WTC11 (cell line): ENCODE measurements at regions not wholly inside any gene's neighbourhood (a gene's known extent, or its start where the extent isn't known, plus 50 kb on each side); places are given as distances from the start of the nearest gene placed in this dataset.
A peak's percentile ranks its signal among the peaks of the same experiment; 100 is the strongest.

Experiments used
- ATAC-seq: fragments of 200-7000 bp; cut with Tn5 transposase; 2 replicates; pipeline ENCODE4 v1.10.0; 2021; ENCODE audit warnings: mild to moderate bottlenecking, moderate library complexity
- CTCF ChIA-PET: fragments of 300-600 bp; sonication (Branson Sonifier 250); formaldehyde crosslinking; loops from one replicate; lab custom pipeline; 2021; ENCODE audit warnings: antibody characterized with exemption; lab: Charles Lee
- POLR2A ChIA-PET: fragments of 350-600 bp; sonication (Branson Sonifier 250); formaldehyde crosslinking; loops from one replicate; lab custom pipeline; 2021; ENCODE audit warnings: antibody characterized with exemption; lab: Charles Lee
- DNase-seq: peaks from one replicate; pipeline ENCODE4 v3.0.0; 2021; ENCODE audit warnings: low spot score
- H3K27ac Mint-ChIP-seq: 2 replicates; pipeline ENCODE4 v1.8.0; 2021; ENCODE audit warnings: mixed read lengths
- H3K27me3 Mint-ChIP-seq: 2 replicates; pipeline ENCODE4 v1.8.0; 2021; ENCODE audit warnings: low read depth, mild to moderate bottlenecking, moderate library complexity, mixed read lengths
- H3K36me3 Mint-ChIP-seq: 2 replicates; pipeline ENCODE4 v1.8.0; 2021; ENCODE audit warnings: mixed read lengths
- H3K4me1 Mint-ChIP-seq: 2 replicates; pipeline ENCODE4 v1.8.0; 2022; ENCODE audit warnings: mixed read lengths
- H3K4me3 Mint-ChIP-seq: 2 replicates; pipeline ENCODE4 v1.8.0; 2021; ENCODE audit warnings: mild to moderate bottlenecking, moderate library complexity, mixed read lengths
- H3K9me3 Mint-ChIP-seq: 2 replicates; pipeline ENCODE4 v1.8.0; 2021; ENCODE audit warnings: mixed read lengths
- CREM ChIP-seq: sonication (generic); formaldehyde crosslinking; IDR thresholded peaks from 2 replicates; pipeline ENCODE4 v1.8.1; 2022; ENCODE audit warnings: mild to moderate bottlenecking, missing genetic modification reagents, moderate library complexity
- ETV6 ChIP-seq: sonication (generic); formaldehyde crosslinking; IDR thresholded peaks from 2 replicates; pipeline ENCODE4 v1.8.1; 2022; ENCODE audit warnings: mild to moderate bottlenecking, missing genetic modification reagents
- JAZF1 ChIP-seq: fragments of 250-450 bp; sonication (Bioruptor Pico); IDR thresholded peaks from 2 replicates; pipeline ENCODE4 v1.9.0; 2021; ENCODE audit warnings: moderate library complexity, mild to moderate bottlenecking, inconsistent platforms
- SP1 ChIP-seq: sonication (generic); formaldehyde crosslinking; conservative IDR thresholded peaks from 2 replicates; pipeline ENCODE4 v1.8.1; 2022; ENCODE audit warnings: missing genetic modification reagents
- TCF7 ChIP-seq: sonication (generic); formaldehyde crosslinking; IDR thresholded peaks from 2 replicates; pipeline ENCODE4 v1.8.0; 2022; ENCODE audit warnings: mild to moderate bottlenecking, low read depth, missing genetic modification reagents, moderate library complexity
- TP53 ChIP-seq: sonication (generic); formaldehyde crosslinking; IDR thresholded peaks from 2 replicates; pipeline ENCODE4 v1.8.1; 2023; ENCODE audit warnings: mild to moderate bottlenecking, missing genetic modification reagents
- ZNF138 ChIP-seq: sonication (generic); formaldehyde crosslinking; conservative IDR thresholded peaks from 2 replicates; pipeline ENCODE4 v1.8.1; 2022; ENCODE audit warnings: mild to moderate bottlenecking, moderate library complexity, missing genetic modification reagents
- TF ChIP-seq, protein P1 (sequence below): fragments of 200-600 bp; IDR thresholded peaks from 2 replicates; pipeline ENCODE4 v1.8.0; 2022; ENCODE audit warnings: antibody characterized with exemption
- TF ChIP-seq, protein P2 (sequence below): sonication (generic); formaldehyde crosslinking; IDR thresholded peaks from 2 replicates; pipeline ENCODE4 v1.8.1; 2023; ENCODE audit warnings: mild to moderate bottlenecking, missing genetic modification reagents
- TF ChIP-seq, protein P3 (sequence below): fragments of 250-450 bp; sonication (Bioruptor Pico); IDR thresholded peaks from 2 replicates; pipeline ENCODE4 v1.9.0; 2021; ENCODE audit warnings: mild to moderate bottlenecking
- TF ChIP-seq, protein P4 (sequence below): fragments of 250-450 bp; sonication (Bioruptor Pico); IDR thresholded peaks from 2 replicates; pipeline ENCODE4 v1.9.0; 2021; ENCODE audit warnings: mild to moderate bottlenecking, borderline replicate concordance
- TF ChIP-seq, protein P5 (sequence below): sonication (generic); formaldehyde crosslinking; IDR thresholded peaks from 2 replicates; pipeline ENCODE4 v1.8.0; 2022; ENCODE audit warnings: mild to moderate bottlenecking, missing genetic modification reagents
- TF ChIP-seq, protein P6 (sequence below): sonication (generic); formaldehyde crosslinking; IDR thresholded peaks from 2 replicates; pipeline ENCODE4 v1.8.0; 2023; ENCODE audit warnings: missing genetic modification reagents, mild to moderate bottlenecking, borderline replicate concordance
- TF ChIP-seq, protein P7 (sequence below): sonication (generic); formaldehyde crosslinking; IDR thresholded peaks from 2 replicates; pipeline ENCODE4 v1.8.0; 2022; ENCODE audit warnings: mild to moderate bottlenecking, missing genetic modification reagents
- TF ChIP-seq, protein P8 (sequence below): fragments of 250-450 bp; sonication (Bioruptor Pico); IDR thresholded peaks from 2 replicates; pipeline ENCODE4 v1.9.0; 2021; ENCODE audit warnings: moderate library complexity, mild to moderate bottlenecking, inconsistent platforms, borderline replicate concordance
- TF ChIP-seq, protein P9 (sequence below): sonication (generic); formaldehyde crosslinking; IDR thresholded peaks from 2 replicates; pipeline ENCODE4 v1.8.1; 2022; ENCODE audit warnings: low read depth, mild to moderate bottlenecking, moderate library complexity, missing genetic modification reagents, borderline replicate concordance

DNA sequence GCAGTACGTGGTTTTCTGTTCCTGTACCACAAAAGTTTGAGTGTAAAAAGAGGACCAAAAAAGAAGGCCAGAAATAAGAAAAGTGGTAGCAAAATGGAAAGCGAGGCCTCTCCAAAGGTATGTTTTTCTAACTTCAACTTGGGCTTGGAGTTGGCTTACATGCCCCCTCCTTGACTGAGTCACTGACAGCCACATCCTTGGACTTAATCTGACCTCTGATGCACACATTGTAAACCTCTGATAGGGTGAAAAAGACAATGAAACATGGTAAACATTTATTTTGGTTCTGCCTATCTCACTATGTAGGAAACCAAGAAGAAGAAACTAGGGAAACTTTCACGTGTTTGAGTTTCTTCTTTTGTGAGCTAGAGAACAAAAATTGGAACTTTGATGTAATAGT is 503.2 kb upstream of the ID4 start:
- CTCF ChIA-PET = interaction anchor here (0.7 kb wide), 1 partner anchor 37 kb away, joined by 5 read pairs; no protein-coding TSS in a partner anchor
- DNase-seq = no peak
- POLR2A ChIA-PET = no interaction called here
- TF ChIP-seq TCF7 (CRISPR knock-in tag) (no peak), TP53 (CRISPR knock-in tag) (no peak), CREM (CRISPR knock-in tag) (no peak), JAZF1 (no peak)
- TF ChIP-seq, protein P1, sequence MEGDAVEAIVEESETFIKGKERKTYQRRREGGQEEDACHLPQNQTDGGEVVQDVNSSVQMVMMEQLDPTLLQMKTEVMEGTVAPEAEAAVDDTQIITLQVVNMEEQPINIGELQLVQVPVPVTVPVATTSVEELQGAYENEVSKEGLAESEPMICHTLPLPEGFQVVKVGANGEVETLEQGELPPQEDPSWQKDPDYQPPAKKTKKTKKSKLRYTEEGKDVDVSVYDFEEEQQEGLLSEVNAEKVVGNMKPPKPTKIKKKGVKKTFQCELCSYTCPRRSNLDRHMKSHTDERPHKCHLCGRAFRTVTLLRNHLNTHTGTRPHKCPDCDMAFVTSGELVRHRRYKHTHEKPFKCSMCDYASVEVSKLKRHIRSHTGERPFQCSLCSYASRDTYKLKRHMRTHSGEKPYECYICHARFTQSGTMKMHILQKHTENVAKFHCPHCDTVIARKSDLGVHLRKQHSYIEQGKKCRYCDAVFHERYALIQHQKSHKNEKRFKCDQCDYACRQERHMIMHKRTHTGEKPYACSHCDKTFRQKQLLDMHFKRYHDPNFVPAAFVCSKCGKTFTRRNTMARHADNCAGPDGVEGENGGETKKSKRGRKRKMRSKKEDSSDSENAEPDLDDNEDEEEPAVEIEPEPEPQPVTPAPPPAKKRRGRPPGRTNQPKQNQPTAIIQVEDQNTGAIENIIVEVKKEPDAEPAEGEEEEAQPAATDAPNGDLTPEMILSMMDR = no peak
- TF ChIP-seq, protein P2, sequence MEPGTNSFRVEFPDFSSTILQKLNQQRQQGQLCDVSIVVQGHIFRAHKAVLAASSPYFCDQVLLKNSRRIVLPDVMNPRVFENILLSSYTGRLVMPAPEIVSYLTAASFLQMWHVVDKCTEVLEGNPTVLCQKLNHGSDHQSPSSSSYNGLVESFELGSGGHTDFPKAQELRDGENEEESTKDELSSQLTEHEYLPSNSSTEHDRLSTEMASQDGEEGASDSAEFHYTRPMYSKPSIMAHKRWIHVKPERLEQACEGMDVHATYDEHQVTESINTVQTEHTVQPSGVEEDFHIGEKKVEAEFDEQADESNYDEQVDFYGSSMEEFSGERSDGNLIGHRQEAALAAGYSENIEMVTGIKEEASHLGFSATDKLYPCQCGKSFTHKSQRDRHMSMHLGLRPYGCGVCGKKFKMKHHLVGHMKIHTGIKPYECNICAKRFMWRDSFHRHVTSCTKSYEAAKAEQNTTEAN (CRISPR knock-in tag) = no peak
- TF ChIP-seq, protein P3, sequence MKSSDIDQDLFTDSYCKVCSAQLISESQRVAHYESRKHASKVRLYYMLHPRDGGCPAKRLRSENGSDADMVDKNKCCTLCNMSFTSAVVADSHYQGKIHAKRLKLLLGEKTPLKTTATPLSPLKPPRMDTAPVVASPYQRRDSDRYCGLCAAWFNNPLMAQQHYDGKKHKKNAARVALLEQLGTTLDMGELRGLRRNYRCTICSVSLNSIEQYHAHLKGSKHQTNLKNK (CRISPR knock-in tag) = no peak
- TF ChIP-seq, protein P4, sequence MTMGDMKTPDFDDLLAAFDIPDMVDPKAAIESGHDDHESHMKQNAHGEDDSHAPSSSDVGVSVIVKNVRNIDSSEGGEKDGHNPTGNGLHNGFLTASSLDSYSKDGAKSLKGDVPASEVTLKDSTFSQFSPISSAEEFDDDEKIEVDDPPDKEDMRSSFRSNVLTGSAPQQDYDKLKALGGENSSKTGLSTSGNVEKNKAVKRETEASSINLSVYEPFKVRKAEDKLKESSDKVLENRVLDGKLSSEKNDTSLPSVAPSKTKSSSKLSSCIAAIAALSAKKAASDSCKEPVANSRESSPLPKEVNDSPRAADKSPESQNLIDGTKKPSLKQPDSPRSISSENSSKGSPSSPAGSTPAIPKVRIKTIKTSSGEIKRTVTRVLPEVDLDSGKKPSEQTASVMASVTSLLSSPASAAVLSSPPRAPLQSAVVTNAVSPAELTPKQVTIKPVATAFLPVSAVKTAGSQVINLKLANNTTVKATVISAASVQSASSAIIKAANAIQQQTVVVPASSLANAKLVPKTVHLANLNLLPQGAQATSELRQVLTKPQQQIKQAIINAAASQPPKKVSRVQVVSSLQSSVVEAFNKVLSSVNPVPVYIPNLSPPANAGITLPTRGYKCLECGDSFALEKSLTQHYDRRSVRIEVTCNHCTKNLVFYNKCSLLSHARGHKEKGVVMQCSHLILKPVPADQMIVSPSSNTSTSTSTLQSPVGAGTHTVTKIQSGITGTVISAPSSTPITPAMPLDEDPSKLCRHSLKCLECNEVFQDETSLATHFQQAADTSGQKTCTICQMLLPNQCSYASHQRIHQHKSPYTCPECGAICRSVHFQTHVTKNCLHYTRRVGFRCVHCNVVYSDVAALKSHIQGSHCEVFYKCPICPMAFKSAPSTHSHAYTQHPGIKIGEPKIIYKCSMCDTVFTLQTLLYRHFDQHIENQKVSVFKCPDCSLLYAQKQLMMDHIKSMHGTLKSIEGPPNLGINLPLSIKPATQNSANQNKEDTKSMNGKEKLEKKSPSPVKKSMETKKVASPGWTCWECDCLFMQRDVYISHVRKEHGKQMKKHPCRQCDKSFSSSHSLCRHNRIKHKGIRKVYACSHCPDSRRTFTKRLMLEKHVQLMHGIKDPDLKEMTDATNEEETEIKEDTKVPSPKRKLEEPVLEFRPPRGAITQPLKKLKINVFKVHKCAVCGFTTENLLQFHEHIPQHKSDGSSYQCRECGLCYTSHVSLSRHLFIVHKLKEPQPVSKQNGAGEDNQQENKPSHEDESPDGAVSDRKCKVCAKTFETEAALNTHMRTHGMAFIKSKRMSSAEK = no peak
- TF ChIP-seq, protein P5, sequence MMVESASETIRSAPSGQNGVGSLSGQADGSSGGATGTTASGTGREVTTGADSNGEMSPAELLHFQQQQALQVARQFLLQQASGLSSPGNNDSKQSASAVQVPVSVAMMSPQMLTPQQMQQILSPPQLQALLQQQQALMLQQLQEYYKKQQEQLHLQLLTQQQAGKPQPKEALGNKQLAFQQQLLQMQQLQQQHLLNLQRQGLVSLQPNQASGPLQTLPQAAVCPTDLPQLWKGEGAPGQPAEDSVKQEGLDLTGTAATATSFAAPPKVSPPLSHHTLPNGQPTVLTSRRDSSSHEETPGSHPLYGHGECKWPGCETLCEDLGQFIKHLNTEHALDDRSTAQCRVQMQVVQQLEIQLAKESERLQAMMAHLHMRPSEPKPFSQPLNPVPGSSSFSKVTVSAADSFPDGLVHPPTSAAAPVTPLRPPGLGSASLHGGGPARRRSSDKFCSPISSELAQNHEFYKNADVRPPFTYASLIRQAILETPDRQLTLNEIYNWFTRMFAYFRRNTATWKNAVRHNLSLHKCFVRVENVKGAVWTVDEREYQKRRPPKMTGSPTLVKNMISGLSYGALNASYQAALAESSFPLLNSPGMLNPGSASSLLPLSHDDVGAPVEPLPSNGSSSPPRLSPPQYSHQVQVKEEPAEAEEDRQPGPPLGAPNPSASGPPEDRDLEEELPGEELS (CRISPR knock-in tag) = no peak
- no peaks in the 10 kb centered on the region for H3K9me3 Mint-ChIP-seq
- ATAC-seq = no peak
- no peaks in the 10 kb centered on the region for H3K36me3 Mint-ChIP-seq
- H3K27ac Mint-ChIP-seq = no peak overlapping the region
- 0 out of 2 replicates have a peak, but pooled peaks cover 4% of the 10 kb centered on the region for H3K27me3 Mint-ChIP-seq
- no peak overlapping the region for H3K4me3 Mint-ChIP-seq
- peaks cover 38% of the 10 kb centered on the region for H3K4me1 Mint-ChIP-seq

DNA sequence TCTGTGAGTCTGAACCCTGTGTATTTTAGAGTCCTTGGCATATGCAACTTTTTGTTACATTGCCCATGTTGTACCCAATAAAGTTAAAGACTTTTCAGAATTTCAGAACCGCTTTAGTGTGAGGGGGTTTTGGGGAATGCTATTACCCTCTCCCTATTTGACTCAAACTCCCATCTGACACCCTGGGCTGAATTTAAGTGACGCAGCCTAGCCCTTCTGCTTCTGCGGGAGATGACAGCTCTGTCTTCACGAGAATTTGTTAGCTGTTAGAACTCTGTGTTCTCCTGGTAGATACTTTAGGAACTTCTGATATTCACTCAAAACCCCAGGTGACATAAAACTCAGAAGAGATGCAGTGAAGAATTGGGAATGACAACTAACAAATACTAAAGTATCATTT is 500.6 kb upstream of the ID4 start:
- Mint-ChIP-seq H3K9me3 (no peaks in the 10 kb centered on the region), H3K27ac (peak overlapping the region; percentile 13; the same call in 1 of the 2 replicates), H3K4me3 (no peak overlapping the region), H3K4me1 (peaks cover 29% of the 10 kb centered on the region), H3K27me3 (no peaks in the 10 kb centered on the region), H3K36me3 (no peaks in the 10 kb centered on the region)
- DNase-seq = no peak
- TF ChIP-seq, protein P6, sequence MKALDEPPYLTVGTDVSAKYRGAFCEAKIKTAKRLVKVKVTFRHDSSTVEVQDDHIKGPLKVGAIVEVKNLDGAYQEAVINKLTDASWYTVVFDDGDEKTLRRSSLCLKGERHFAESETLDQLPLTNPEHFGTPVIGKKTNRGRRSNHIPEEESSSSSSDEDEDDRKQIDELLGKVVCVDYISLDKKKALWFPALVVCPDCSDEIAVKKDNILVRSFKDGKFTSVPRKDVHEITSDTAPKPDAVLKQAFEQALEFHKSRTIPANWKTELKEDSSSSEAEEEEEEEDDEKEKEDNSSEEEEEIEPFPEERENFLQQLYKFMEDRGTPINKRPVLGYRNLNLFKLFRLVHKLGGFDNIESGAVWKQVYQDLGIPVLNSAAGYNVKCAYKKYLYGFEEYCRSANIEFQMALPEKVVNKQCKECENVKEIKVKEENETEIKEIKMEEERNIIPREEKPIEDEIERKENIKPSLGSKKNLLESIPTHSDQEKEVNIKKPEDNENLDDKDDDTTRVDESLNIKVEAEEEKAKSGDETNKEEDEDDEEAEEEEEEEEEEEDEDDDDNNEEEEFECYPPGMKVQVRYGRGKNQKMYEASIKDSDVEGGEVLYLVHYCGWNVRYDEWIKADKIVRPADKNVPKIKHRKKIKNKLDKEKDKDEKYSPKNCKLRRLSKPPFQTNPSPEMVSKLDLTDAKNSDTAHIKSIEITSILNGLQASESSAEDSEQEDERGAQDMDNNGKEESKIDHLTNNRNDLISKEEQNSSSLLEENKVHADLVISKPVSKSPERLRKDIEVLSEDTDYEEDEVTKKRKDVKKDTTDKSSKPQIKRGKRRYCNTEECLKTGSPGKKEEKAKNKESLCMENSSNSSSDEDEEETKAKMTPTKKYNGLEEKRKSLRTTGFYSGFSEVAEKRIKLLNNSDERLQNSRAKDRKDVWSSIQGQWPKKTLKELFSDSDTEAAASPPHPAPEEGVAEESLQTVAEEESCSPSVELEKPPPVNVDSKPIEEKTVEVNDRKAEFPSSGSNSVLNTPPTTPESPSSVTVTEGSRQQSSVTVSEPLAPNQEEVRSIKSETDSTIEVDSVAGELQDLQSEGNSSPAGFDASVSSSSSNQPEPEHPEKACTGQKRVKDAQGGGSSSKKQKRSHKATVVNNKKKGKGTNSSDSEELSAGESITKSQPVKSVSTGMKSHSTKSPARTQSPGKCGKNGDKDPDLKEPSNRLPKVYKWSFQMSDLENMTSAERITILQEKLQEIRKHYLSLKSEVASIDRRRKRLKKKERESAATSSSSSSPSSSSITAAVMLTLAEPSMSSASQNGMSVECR (CRISPR knock-in tag) = no peak
- TF ChIP-seq, protein P7, sequence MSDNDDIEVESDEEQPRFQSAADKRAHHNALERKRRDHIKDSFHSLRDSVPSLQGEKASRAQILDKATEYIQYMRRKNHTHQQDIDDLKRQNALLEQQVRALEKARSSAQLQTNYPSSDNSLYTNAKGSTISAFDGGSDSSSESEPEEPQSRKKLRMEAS = no peak
- TF ChIP-seq, protein P8, sequence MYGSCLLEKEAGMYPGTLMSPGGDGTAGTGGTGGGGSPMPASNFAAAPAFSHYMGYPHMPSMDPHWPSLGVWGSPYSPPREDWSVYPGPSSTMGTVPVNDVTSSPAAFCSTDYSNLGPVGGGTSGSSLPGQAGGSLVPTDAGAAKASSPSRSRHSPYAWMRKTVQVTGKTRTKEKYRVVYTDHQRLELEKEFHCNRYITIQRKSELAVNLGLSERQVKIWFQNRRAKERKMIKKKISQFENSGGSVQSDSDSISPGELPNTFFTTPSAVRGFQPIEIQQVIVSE = no peak
- TF ChIP-seq ZNF138 (CRISPR knock-in tag) = no peak
- TF ChIP-seq, protein P9, sequence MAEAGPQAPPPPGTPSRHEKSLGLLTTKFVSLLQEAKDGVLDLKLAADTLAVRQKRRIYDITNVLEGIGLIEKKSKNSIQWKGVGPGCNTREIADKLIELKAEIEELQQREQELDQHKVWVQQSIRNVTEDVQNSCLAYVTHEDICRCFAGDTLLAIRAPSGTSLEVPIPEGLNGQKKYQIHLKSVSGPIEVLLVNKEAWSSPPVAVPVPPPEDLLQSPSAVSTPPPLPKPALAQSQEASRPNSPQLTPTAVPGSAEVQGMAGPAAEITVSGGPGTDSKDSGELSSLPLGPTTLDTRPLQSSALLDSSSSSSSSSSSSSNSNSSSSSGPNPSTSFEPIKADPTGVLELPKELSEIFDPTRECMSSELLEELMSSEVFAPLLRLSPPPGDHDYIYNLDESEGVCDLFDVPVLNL = no peak
- TF ChIP-seq SP1 (CRISPR knock-in tag) = no peak
- no peak for TF ChIP-seq ETV6
- ChIA-PET POLR2A (interaction anchor here (0.7 kb wide), 1 partner anchor 141 kb away, joined by 3 read pairs; no protein-coding TSS in a partner anchor), CTCF (interaction anchor here (0.9 to 1.3 kb wide), 3 partner anchors 10 to 312 kb away, joined by 3 to 4 read pairs (median 4); no protein-coding TSS in a partner anchor)
- no peak for ATAC-seq
